Left ventricle myocardium superior (tissue), 1 donor: ENCODE measurements at regions not wholly inside any gene's neighbourhood (a gene's known extent, or its start where the extent isn't known, plus 50 kb on each side); places are given as distances from the start of the nearest gene placed in this dataset.

ENCODE experiments used
- ATAC-seq: fragments of 200-7000 bp; cut with Tn5 transposase; one replicate; pipeline ENCODE4 v1.9.1; 2020; ENCODE audit warnings: mild to moderate bottlenecking, moderate library complexity
- DNase-seq: peaks from one replicate; pipeline ENCODE4 v3.0.0-alpha.2; 2020
- intact Hi-C: fragments of 100-400 bp; cut with micrococcal nuclease; formaldehyde crosslinking; loops from one replicate; pipeline ENCODE4 v1.11.0; 2022
- donor health status: DM: no; HTN: yes; CAD: no; lungs with severe emphysema.

DNA sequence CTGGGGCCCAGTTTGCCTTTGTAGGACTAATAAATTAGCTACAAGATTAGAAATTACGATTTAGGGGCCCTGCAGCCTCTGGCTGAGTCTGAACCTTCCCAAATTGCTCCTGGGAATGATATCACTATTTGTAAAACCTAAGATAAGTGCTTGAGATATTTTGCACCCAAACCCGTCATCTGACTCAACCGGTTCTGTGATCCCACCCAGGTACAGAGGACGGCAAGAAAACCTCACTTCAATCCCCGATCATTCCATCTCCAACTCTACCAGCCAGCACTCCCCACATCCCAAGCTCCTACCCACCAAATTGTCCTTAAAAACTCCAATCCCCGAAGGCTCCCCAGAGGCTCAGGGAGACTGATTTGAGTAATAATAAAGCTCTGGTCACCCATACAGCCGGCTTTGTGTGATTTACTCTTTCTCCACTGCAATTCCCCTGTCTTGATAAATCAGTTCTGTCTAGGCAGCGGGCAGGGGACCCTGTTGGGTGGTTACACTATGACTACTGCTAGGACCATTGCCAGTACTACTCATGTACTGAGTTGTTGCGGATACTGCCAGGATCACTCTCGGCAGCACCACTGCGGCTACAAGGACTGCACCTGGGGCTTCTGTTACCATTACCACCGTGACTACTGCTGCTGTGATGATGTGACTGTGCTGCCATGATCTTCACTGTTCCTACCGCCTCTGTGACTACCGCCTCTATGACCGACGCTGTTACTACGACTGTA, 73.1 kb downstream of the IRF8 start:
- no peak for DNase-seq
- ATAC-seq = no peak
- intact Hi-C loops = no loop called here

DNA sequence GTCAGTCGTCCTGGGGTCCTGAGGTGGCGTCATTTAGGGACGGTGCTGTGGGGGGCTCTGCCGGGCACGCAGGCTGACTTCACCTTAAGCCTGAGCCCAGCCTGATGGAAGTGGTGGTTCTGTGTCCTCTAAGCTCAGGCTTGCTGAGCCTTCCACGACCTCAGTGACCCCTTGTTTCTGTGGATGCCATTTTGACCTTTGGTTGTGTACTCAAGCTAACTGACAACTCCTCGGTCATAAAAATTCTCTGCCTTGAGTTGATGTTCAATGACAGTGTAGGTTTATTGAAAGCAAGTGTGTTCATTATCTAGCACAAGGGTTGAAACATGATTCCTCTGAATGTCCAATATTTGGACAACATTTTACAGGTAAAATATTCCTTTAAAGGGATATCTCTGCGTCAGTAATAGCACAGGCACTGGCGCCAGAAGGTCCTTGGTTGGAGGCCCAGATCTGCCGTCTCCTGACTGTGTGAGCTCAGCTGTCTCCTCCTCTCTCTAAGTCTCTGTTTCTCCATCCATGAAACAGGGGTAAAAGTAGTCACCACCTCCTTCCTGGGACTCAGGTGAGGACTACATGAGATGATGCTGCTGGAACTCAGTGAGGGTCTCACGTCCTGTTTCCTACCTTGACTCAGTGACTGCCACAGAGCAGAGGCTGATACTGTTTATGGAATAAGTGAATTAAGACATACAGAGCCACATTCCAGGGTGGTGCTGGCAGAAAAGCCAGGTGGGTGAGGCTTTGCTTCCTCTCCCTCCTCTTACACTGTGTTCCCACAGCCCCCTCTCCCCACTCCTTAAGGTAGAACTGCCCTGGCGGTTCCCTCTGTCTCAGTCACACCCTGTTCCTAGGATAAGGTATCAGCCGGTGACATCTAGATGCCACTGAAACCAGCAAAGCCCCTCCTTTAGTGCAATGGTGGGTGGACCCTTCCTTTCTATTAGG, 75.7 kb downstream of the IRF8 start:
- DNase-seq = no peak
- ATAC-seq = no peak
- intact Hi-C loops = no loop called here

DNA sequence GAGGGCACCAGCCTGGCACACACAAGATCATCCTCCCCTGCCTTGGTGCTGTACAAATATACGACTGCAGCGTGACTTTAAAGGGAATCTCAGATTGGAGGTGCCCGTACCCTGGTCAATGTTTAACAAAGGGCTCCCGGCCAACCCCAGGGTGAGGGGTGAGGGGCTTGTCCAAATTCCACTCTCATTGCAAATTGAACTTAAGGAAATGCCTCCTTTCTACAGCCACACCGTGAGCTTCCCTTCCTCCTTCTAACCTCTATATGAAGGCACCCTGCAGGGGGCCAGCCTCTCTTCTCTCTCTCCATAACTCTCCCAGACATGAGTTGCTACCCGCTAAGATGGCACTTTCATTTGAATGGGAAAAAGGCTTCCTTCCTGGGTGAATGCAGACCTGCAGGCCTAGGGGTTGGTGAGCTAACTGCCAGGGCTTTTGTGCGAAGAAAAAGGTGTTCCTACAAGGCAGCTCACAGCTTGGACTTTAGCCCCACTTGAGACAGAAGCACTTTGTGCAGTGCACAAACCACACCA, 76.6 kb downstream of the IRF8 start:
- DNase-seq (no peak), ATAC-seq (no peak)
- intact Hi-C loops = no loop called here

DNA sequence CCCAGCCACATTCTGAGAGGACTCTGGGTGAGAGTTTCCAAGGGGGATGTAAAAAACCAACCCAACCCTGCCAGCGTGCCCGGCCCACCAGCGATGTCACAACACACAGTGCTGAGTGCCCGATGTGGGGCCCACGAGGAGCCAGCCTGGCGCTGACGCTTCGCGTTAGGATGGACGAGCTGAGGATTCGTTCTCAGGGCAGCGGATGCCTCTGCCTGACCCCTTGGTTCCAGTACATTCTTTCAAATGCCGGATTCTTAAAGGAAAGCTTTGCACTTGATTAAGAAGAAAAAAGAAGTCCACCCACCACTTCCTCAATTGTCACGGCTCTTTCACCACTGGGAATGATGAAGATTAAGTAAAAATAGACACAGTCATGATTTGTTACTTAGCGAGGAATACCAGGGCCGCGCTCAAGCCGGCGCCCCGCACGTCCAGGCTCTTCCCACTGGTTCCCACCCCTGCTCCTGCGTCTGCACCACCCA, 79.4 kb downstream of the IRF8 start:
- ATAC-seq (no peak), DNase-seq (peak; percentile 47)
- intact Hi-C loops = no loop called here

GRCh38 chr16:85978976-85979375, 80.0 kb downstream of the IRF8 start:
- DNase-seq (no peak), ATAC-seq (no peak)
- intact Hi-C loops = no loop called here

GRCh38 chr16:85979605-85980004, 80.6 kb downstream of the IRF8 start:
- DNase-seq (no peak), ATAC-seq (no peak)
- intact Hi-C loops = loop anchor here (10.0 kb wide), 1 partner anchor 155 kb away; no protein-coding TSS in a partner anchor

GRCh38 chr16:85980686-85981085, 81.7 kb downstream of the IRF8 start:
- DNase-seq (no peak), ATAC-seq (no peak)
- intact Hi-C loops = loop anchor here (10.0 kb wide), 1 partner anchor 156 kb away; no protein-coding TSS in a partner anchor

GRCh38 chr16:85981826-85982562, 83.0 kb downstream of the IRF8 start:
- no peak for DNase-seq
- intact Hi-C loops = loop anchor here (10.0 kb wide), 1 partner anchor 157 kb away; no protein-coding TSS in a partner anchor

DNA sequence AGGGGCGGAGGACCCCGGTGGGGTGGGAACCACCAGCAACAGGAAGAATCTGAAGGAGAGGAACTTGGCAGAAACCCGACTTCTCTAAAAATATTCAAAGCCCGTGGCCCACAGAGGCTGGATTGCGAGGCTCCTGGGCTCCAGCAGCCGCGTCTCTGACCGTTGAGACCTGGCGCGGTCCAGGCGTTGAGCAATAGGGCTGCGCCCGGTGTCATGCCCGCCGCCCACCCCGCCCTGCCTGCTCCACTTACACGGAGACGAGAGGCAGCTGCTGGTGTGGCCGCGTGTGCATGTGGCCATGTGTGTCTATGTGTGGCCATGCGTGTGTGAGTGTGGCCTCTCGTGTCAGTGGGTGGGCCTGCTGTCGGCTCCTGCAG, 83.6 kb downstream of the IRF8 start:
- intact Hi-C loops = loop anchor here (10.0 kb wide), 1 partner anchor 158 kb away; no protein-coding TSS in a partner anchor
- DNase-seq = peak; percentile 66
- peak; percentile 60 for ATAC-seq

More at GRCh38 chr16:85981826-85982562, 83.0 kb downstream of the IRF8 start:
- no peak for ATAC-seq

GRCh38 chr16:85983064-85983463, 84.1 kb downstream of the IRF8 start:
- intact Hi-C loops = loop anchor here (10.0 kb wide), 1 partner anchor 158 kb away; no protein-coding TSS in a partner anchor
- DNase-seq = no peak
- no peak for ATAC-seq

- intact Hi-C loops = loop anchor here (10.0 kb wide), 1 partner anchor 159 kb away; no protein-coding TSS in a partner anchor
- DNase-seq (no peak), ATAC-seq (peak; percentile 30)
These were observed 84.8 kb downstream of the IRF8 start for GRCh38 chr16:85983606-85984230.

DNA sequence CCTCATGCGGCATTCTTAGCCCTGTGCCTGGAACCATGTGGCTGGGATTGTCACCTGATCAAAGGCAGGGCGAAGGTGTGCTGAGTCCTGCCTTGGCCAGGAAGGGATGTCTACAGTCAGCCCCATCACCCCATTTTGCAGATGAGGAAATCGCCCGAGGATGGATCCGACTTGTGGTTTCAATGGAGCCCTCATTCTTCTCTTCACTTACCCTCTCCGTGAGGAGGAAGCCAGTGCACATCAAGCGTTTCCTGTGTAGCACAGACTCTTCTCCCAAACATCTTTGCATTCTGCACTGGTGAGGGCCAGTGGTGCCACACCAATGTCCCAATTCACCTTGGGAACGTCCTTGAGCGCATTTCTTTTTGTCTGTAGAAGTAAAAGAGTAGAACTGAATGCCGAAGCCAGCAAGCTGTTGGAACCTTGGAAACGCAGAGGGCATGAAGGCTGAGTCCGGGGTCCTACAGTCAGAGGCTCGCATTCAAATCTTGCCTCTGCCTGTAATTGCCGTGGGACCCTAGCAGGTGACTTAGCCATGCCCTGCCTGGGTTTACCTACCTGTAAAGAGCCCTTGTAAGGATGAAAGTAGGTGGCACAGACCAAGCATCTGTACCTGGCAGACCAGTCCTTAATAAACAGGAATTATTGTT, 85.4 kb downstream of the IRF8 start:
- intact Hi-C loops = loop anchor here (10.0 kb wide), 1 partner anchor 160 kb away; no protein-coding TSS in a partner anchor
- DNase-seq = no peak
- no peak for ATAC-seq

GRCh38 chr16:85984947-85985451, 86.0 kb downstream of the IRF8 start:
- DNase-seq = no peak
- intact Hi-C loops = loop anchor here (10.0 kb wide), 1 partner anchor 160 kb away; no protein-coding TSS in a partner anchor
- ATAC-seq = peak; percentile 39

DNA sequence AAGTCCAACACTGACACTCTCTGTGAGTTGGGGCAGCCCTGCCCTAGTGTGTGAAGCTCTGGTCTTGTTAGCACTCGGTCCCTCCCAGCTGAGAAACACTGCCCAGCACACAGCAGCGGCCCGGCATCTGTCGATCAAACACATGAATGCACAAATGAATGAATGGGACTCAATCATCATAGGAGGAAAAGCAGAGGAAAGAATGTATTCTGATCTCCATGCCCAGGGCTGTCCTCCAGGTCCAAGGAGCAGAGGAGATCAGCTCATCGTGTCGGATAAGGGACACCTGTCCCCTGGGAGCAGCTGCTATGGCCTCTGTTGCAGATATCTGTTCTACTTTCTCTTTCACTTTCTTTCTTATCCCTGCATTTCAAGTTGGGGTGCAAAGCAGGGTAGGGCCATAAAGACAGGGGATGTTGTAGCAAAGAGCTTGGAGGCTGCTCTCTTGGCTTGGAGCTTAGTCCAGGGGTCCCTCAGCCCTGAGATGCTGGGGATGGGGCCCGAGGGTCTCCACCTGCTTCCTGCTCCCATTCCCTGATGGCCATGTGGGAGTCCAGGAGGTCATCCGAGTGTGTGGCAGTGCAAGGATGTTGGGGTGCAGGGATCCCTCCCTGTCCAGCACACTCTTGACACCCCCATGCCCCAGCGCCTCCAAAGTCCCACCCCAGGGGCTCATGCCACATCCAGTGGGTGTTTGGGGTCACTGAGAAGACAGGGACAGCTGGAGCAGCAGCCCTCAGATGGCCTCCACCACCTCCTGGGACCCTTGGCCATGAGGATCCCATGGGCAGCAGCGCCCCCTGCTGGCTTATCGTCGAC, 88.2 kb downstream of the IRF8 start:
- intact Hi-C loops = loop anchor here (10.0 kb wide), 1 partner anchor 162 kb away; no protein-coding TSS in a partner anchor
- ATAC-seq = peak; percentile 42
- peak; percentile 53 for DNase-seq

- ATAC-seq (no peak), DNase-seq (no peak)
- intact Hi-C loops = loop anchor here (10.0 kb wide), 1 partner anchor 163 kb away; no protein-coding TSS in a partner anchor
These were observed 88.8 kb downstream of the IRF8 start for GRCh38 chr16:85987750-85988078.

DNA sequence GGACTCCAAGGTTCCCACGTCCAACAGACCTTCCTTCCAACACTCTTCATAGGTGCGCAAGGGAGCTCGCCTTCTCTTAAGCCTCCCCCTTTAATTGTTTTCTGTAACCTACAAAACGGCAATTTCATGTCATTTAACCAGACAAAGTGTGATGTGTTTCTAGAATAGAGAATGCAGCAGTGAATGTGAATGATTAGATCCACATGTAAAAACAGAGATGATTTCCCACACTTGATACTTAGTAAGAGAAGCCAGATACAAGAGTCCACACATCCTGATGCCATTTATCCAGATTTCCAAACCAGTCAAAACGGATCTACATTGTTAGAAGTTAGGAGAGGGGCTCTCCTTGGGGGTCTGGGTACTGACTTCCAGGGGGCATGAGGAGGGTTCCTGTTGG, 89.3 kb downstream of the IRF8 start:
- DNase-seq (no peak), ATAC-seq (no peak)
- intact Hi-C loops = loop anchor here (10.0 kb wide), 1 partner anchor 164 kb away; no protein-coding TSS in a partner anchor
